T-cell (primary cell): ENCODE measurements at regions not wholly inside any gene's neighbourhood (a gene's known extent, or its start where the extent isn't known, plus 50 kb on each side); places are given as distances from the start of the nearest gene placed in this dataset.

Experiments
- ATAC-seq, 4 experiments: fragments of 200-7000 bp in 3 of 4; fragments of 150-1000 bp in 1 of 4; cut with Tn5 transposase; replicated peaks in 1 of 4; 1 replicate in 3 of 4; 2 replicates in 1 of 4; pipeline ENCODE4 v1.10.0; 2021; ENCODE audit warnings: moderate library complexity in 3 of 4, mild to moderate bottlenecking in 2 of 4, moderate number of reproducible peaks in 1 of 4
- CTCF ChIA-PET, 2 donors: fragments of 300-600 bp; sonication (Branson Sonifier 250); formaldehyde crosslinking; loops; one replicate each; lab custom pipeline; 2022; ENCODE audit warnings: antibody characterized with exemption in 2 of 2; lab: Charles Lee
- POLR2A ChIA-PET, 2 donors: fragments of 300-600 bp; sonication (Branson Sonifier 250); formaldehyde crosslinking; loops; one replicate each; lab custom pipeline; 2022; ENCODE audit warnings: antibody characterized with exemption in 2 of 2; lab: Charles Lee
- DNase-seq, 35 experiments: peaks; one replicate each; pipeline versions ENCODE4 v3.0.0 to v3.0.0-alpha.2; 2013 to 2023
- H3K27ac ChIP-seq: one replicate; pipeline ENCODE4 v1.5.1; 2013; ENCODE audit warnings: low read length
- H3K27me3 ChIP-seq, 2 experiments: replicated peaks in 1 of 2; 1 replicate in 1 of 2; 2 replicates in 1 of 2; pipeline versions ENCODE4 v1.6.1 to v1.7.0; 2013; ENCODE audit warnings: low read length in 1 of 2, mixed read lengths in 1 of 2; ENCODE audit not compliant: control insufficient read depth in 2 of 2, insufficient read depth in 2 of 2; ENCODE audit errors: extremely low read depth in 1 of 2
- H3K36me3 ChIP-seq, 2 donors: 1 replicate in 1 of 2; 2 replicates in 1 of 2; pipeline versions ENCODE4 v1.6.1 to v1.7.0; 2013; ENCODE audit warnings: low read length in 1 of 2; ENCODE audit not compliant: control insufficient read depth in 2 of 2, insufficient read depth in 1 of 2; ENCODE audit errors: extremely low read depth in 1 of 2
- H3K4me1 ChIP-seq, 2 experiments: 1 replicate in 1 of 2; 2 replicates in 1 of 2; pipeline versions ENCODE4 v1.6.1 to v1.7.0; 2013; ENCODE audit warnings: low read length in 2 of 2, mixed read lengths in 1 of 2; ENCODE audit not compliant: insufficient read depth in 2 of 2, control insufficient read depth in 1 of 2; ENCODE audit errors: extremely low read depth in 1 of 2
- H3K4me3 ChIP-seq, 2 donors: 1 replicate in 1 of 2; 2 replicates in 1 of 2; pipeline versions ENCODE4 v1.5.1 to v1.7.0; 2013; ENCODE audit warnings: mild to moderate bottlenecking in 2 of 2, low read length in 1 of 2, moderate library complexity in 1 of 2; ENCODE audit not compliant: control insufficient read depth in 1 of 2; ENCODE audit errors: extremely low read depth in 1 of 2
- H3K9me3 ChIP-seq: 2 replicates; pipeline ENCODE4 v1.7.0; 2013
- H3K27ac Mint-ChIP-seq, 2 donors: one replicate each; pipeline ENCODE4 v1.8.0; 2020 to 2021; ENCODE audit warnings: mild to moderate bottlenecking in 2 of 2, mixed read lengths in 2 of 2
- H3K27me3 Mint-ChIP-seq, 2 donors: one replicate each; pipeline ENCODE4 v1.8.0; 2021 to 2022; ENCODE audit warnings: mixed read lengths in 2 of 2
- H3K36me3 Mint-ChIP-seq: one replicate; pipeline ENCODE4 v1.8.0; 2021; ENCODE audit warnings: mixed read lengths
- H3K4me1 Mint-ChIP-seq, 3 donors: one replicate each; pipeline ENCODE4 v1.8.0; 2020 to 2022; ENCODE audit warnings: mixed read lengths in 3 of 3, mild to moderate bottlenecking in 1 of 3
- H3K4me3 Mint-ChIP-seq, 3 donors: one replicate each; pipeline ENCODE4 v1.8.0; 2020 to 2022; ENCODE audit warnings: mild to moderate bottlenecking in 3 of 3, mixed read lengths in 3 of 3, moderate library complexity in 3 of 3
- H3K9me3 Mint-ChIP-seq, 3 donors: one replicate each; pipeline ENCODE4 v1.8.0; 2020 to 2022; ENCODE audit warnings: mixed read lengths in 3 of 3
- WGBS: methylation state at CpG from one replicate; pipeline ENCODE4 v1.1.5; 2013; ENCODE audit warnings: missing lambda C conversion rate; ENCODE audit not compliant: insufficient coverage; 5-methylcytosine and 5-hydroxymethylcytosine counted together

DNA sequence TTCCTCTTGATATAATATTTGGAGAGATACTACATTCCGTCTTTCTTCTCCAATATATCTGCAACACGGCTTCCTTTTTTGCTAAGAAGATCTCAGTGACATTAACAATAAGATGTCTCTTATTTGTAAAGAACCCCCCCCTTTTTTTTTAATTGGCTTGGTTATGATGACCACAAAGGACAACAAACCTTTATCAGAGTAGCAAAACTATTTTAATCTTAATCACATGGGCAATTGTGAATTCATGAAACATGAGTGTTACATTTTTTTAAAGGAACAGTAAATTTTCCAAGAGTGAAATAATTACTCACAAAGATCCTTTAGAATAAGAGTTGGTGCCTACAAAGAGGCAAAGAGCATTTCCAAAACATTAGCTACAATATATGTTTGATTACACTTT, 554.1 kb downstream of the MAT2B start:
- Mint-ChIP-seq H3K4me3 (no peak overlapping the region), H3K4me1 (no peaks in the 10 kb centered on the region), H3K27ac (no peak overlapping the region), H3K9me3 (peaks cover 2 to 5% (median 3%) of the 10 kb centered on the region in 3 donors), H3K27me3 (no peaks in the 10 kb centered on the region), H3K36me3 (no peaks in the 10 kb centered on the region)
- CTCF ChIA-PET, result no interaction called here
- no peak overlapping the region for H3K27ac ChIP-seq
- no peaks in the 10 kb centered on the region for H3K27me3 ChIP-seq
- no peak for DNase-seq
- POLR2A ChIA-PET, result no interaction called here
- ATAC-seq, result no peak
- WGBS, result no CpG with 5 or more reads among the region's 2 CpGs
- no peaks in the 10 kb centered on the region for H3K4me1 ChIP-seq
- no peak overlapping the region for H3K4me3 ChIP-seq
- H3K36me3 ChIP-seq, result no peaks in the 10 kb centered on the region
- H3K9me3 ChIP-seq, result no peaks in the 10 kb centered on the region

- no peaks in the 10 kb centered on the region for H3K27me3 ChIP-seq
- H3K4me3 ChIP-seq, result no peak overlapping the region
- Mint-ChIP-seq H3K27me3 (no peaks in the 10 kb centered on the region), H3K9me3 (peaks cover 0 to 5% (median 2%) of the 10 kb centered on the region in 3 donors), H3K36me3 (no peaks in the 10 kb centered on the region), H3K4me3 (no peak overlapping the region), H3K27ac (no peak overlapping the region), H3K4me1 (no peaks in the 10 kb centered on the region)
- DNase-seq (no peak), ATAC-seq (no peak)
- CTCF ChIA-PET, result no interaction called here
- H3K4me1 ChIP-seq, result no peaks in the 10 kb centered on the region
- no peak overlapping the region for H3K27ac ChIP-seq
- H3K9me3 ChIP-seq, result no peaks in the 10 kb centered on the region
- WGBS, result no CpG with 5 or more reads among the region's 3 CpGs
- no peaks in the 10 kb centered on the region for H3K36me3 ChIP-seq
- POLR2A ChIA-PET, result no interaction called here
These were observed 555.5 kb downstream of the MAT2B start for GRCh38 chr5:164060786-164061355.

GRCh38 chr5:164062304-164062703, 556.9 kb downstream of the MAT2B start:
- H3K4me1 Mint-ChIP-seq, result no peaks in the 10 kb centered on the region
- POLR2A ChIA-PET, result no interaction called here
- H3K27me3 ChIP-seq, result no peaks in the 10 kb centered on the region
- H3K9me3 Mint-ChIP-seq, result peaks cover 0 to 5% (median 2%) of the 10 kb centered on the region in 3 donors
- no peak for ATAC-seq
- H3K36me3 Mint-ChIP-seq, result no peaks in the 10 kb centered on the region
- no peaks in the 10 kb centered on the region for H3K36me3 ChIP-seq
- CTCF ChIA-PET, result no interaction called here
- H3K9me3 ChIP-seq, result no peaks in the 10 kb centered on the region
- 55% methylated on average over 3 of the region's 3 CpGs for WGBS
- H3K4me3 ChIP-seq, result no peak overlapping the region
- no peak overlapping the region for H3K4me3 Mint-ChIP-seq
- no peak overlapping the region for H3K27ac Mint-ChIP-seq
- no peak for DNase-seq
- H3K4me1 ChIP-seq, result no peaks in the 10 kb centered on the region
- H3K27ac ChIP-seq, result no peak overlapping the region
- no peaks in the 10 kb centered on the region for H3K27me3 Mint-ChIP-seq

GRCh38 chr5:164065266-164065665, 559.8 kb downstream of the MAT2B start:
- H3K4me3 ChIP-seq, result no peak overlapping the region
- DNase-seq (no peak), ATAC-seq (no peak)
- CTCF ChIA-PET, result no interaction called here
- no peaks in the 10 kb centered on the region for H3K9me3 ChIP-seq
- no peak overlapping the region for H3K27ac ChIP-seq
- H3K9me3 Mint-ChIP-seq, result peaks cover 0 to 8% (median 0%) of the 10 kb centered on the region in 3 donors
- 74% methylated on average over 2 of the region's 2 CpGs for WGBS
- H3K27me3 Mint-ChIP-seq, result no peaks in the 10 kb centered on the region
- H3K36me3 Mint-ChIP-seq, result no peaks in the 10 kb centered on the region
- no peak overlapping the region for H3K27ac Mint-ChIP-seq
- no peaks in the 10 kb centered on the region for H3K4me1 Mint-ChIP-seq
- no peaks in the 10 kb centered on the region for H3K4me1 ChIP-seq
- no peaks in the 10 kb centered on the region for H3K27me3 ChIP-seq
- H3K4me3 Mint-ChIP-seq, result no peak overlapping the region
- H3K36me3 ChIP-seq, result no peaks in the 10 kb centered on the region
- POLR2A ChIA-PET, result no interaction called here

GRCh38 chr5:164071671-164072070, 566.3 kb downstream of the MAT2B start:
- H3K36me3 Mint-ChIP-seq, result no peaks in the 10 kb centered on the region
- Histone ChIP-seq H3K4me3 (no peak overlapping the region), H3K27me3 (no peaks in the 10 kb centered on the region), H3K9me3 (no peaks in the 10 kb centered on the region), H3K27ac (no peak overlapping the region), H3K36me3 (no peaks in the 10 kb centered on the region), H3K4me1 (no peaks in the 10 kb centered on the region)
- DNase-seq, result no peak
- peaks cover 0 to 8% (median 1%) of the 10 kb centered on the region in 3 donors for H3K9me3 Mint-ChIP-seq
- WGBS, result no CpG with 5 or more reads among the region's 1 CpG
- H3K27me3 Mint-ChIP-seq, result no peaks in the 10 kb centered on the region
- ChIA-PET CTCF (no interaction called here), POLR2A (interaction anchor here in 1 of 2 donors (0.7 kb wide), 1 partner anchor 296 kb away, joined by 3 read pairs; no protein-coding TSS in a partner anchor)
- H3K4me1 Mint-ChIP-seq, result no peaks in the 10 kb centered on the region
- H3K27ac Mint-ChIP-seq, result no peak overlapping the region
- no peak for ATAC-seq
- no peak overlapping the region for H3K4me3 Mint-ChIP-seq

GRCh38 chr5:164073081-164073480, 567.7 kb downstream of the MAT2B start:
- no CpG with 5 or more reads among the region's 3 CpGs for WGBS
- ChIA-PET CTCF (no interaction called here), POLR2A (no interaction called here)
- Histone ChIP-seq H3K4me3 (no peak overlapping the region), H3K27me3 (no peaks in the 10 kb centered on the region), H3K4me1 (no peaks in the 10 kb centered on the region), H3K9me3 (no peaks in the 10 kb centered on the region), H3K36me3 (no peaks in the 10 kb centered on the region), H3K27ac (no peak overlapping the region)
- Mint-ChIP-seq H3K9me3 (peaks cover 0 to 6% (median 3%) of the 10 kb centered on the region in 3 donors), H3K4me3 (no peak overlapping the region), H3K36me3 (no peaks in the 10 kb centered on the region), H3K4me1 (no peaks in the 10 kb centered on the region), H3K27ac (no peak overlapping the region), H3K27me3 (no peaks in the 10 kb centered on the region)
- no peak for DNase-seq
- ATAC-seq, result no peak

- 80% methylated on average over 2 of the region's 4 CpGs for WGBS
- Histone ChIP-seq H3K9me3 (no peaks in the 10 kb centered on the region), H3K27ac (no peak overlapping the region), H3K27me3 (no peaks in the 10 kb centered on the region), H3K4me1 (no peaks in the 10 kb centered on the region), H3K36me3 (no peaks in the 10 kb centered on the region), H3K4me3 (no peak overlapping the region)
- H3K27ac Mint-ChIP-seq, result no peak overlapping the region
- CTCF ChIA-PET, result no interaction called here
- POLR2A ChIA-PET, result no interaction called here
- ATAC-seq, result no peak
- H3K9me3 Mint-ChIP-seq, result peaks cover 0 to 3% (median 1%) of the 10 kb centered on the region in 3 donors
- no peak overlapping the region for H3K4me3 Mint-ChIP-seq
- no peaks in the 10 kb centered on the region for H3K27me3 Mint-ChIP-seq
- DNase-seq, result no peak
- no peaks in the 10 kb centered on the region for H3K36me3 Mint-ChIP-seq
- H3K4me1 Mint-ChIP-seq, result no peaks in the 10 kb centered on the region
These were observed 571.1 kb downstream of the MAT2B start for GRCh38 chr5:164076556-164076955.
